C4-2B (cell line): ENCODE measurements at regions not wholly inside any gene's neighbourhood (a gene's known extent, or its start where the extent isn't known, plus 50 kb on each side); places are given as distances from the start of the nearest gene placed in this dataset.

Source experiments
- H3K27ac ChIP-seq: fragments of 450-650 bp; 2 replicates; pipeline ENCODE4 v1.5.1; 2017
- ZFX ChIP-seq: fragments of 450-650 bp; IDR thresholded peaks from 2 replicates; pipeline ENCODE4 v1.6.1; 2017
- TF ChIP-seq, protein P1 (sequence below): fragments of 450-650 bp; conservative IDR thresholded peaks from 2 replicates; pipeline ENCODE4 v1.5.1; 2017; ENCODE audit warnings: mild to moderate bottlenecking

DNA sequence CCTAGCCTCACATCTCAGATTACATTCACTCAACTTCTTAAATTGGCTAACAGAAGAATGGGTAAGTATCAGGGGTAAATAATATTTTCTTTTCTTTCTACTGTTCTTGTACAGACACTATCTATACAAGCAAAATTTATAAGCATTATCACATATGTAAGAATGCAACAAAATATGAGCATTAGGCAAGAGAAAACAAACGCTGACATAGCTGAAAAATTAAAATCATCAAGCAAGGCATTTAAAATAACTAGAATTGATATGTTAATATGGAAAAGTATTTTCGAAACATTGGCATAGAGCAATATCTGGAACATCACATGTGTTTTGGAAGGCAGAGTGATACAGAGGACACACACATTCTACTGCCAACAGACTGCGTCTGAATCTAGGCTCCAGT is 1175.3 kb upstream of the LRRN3 start:
- TF ChIP-seq, protein P1, sequence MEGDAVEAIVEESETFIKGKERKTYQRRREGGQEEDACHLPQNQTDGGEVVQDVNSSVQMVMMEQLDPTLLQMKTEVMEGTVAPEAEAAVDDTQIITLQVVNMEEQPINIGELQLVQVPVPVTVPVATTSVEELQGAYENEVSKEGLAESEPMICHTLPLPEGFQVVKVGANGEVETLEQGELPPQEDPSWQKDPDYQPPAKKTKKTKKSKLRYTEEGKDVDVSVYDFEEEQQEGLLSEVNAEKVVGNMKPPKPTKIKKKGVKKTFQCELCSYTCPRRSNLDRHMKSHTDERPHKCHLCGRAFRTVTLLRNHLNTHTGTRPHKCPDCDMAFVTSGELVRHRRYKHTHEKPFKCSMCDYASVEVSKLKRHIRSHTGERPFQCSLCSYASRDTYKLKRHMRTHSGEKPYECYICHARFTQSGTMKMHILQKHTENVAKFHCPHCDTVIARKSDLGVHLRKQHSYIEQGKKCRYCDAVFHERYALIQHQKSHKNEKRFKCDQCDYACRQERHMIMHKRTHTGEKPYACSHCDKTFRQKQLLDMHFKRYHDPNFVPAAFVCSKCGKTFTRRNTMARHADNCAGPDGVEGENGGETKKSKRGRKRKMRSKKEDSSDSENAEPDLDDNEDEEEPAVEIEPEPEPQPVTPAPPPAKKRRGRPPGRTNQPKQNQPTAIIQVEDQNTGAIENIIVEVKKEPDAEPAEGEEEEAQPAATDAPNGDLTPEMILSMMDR, result no peak
- H3K27ac ChIP-seq, result no peak overlapping the region

DNA sequence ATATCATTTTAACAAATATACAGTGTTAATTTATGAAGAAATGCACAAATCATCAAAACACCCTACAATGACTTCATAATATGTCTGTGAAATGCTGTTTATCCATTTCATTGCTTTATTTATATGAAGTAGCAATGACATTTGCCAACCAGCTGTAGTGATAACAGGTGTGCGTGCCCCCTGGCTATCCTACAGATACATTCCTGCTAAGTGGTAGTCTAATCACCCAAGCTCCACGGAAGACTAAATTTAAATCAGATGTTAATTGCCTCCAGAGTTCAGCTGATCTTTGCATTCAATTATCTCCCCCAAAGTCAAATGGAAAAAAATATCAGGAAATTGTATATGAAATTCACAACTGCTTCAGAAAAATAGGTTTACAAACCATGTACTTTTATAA is 1164.2 kb upstream of the LRRN3 start:
- H3K27ac ChIP-seq, result no peak overlapping the region
- TF ChIP-seq ZFX, result no peak
- TF ChIP-seq, protein P1, result no peak

DNA sequence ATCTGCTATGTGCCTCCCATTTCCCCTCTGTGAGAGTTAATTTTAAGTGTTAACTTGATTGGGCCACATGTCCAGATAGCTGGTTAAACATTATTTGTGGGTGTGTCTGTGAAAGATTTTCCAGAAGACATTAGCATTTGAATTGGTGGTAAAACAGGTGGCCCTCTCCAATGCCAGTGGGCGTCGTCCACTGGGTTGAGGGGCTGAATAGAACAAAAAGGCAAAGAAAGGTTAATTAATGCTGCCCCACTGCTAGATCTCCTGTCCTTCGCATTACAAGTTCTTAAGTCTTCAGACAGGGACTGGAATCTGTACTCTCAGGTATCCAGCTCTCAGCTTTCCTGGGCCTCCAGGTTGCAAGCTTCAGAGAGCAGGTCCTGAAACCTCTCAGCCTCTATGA is 1160.9 kb upstream of the LRRN3 start:
- TF ChIP-seq ZFX, result no peak
- TF ChIP-seq, protein P1, result no peak
- H3K27ac ChIP-seq, result no peak overlapping the region

DNA sequence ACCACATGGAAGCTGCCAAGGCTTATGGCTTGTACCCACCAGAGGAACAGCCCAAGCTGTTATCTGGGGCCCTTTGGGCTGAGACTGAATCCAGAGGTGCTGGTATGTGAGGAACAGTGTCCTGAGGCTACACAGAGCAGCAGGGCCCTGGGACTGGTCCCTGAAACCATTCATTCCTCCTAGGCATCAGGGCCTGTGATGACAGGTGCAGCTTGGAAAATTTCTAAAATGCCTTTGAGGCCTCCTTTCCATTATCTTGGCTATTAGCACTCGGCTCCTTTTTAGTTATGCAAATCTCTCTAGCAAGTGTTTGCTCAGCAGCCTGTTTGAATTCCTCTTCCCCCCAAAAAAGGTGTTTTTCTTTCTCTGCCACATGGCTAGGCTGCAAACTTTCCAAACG is 1151.7 kb upstream of the LRRN3 start:
- H3K27ac ChIP-seq, result no peak overlapping the region
- no peak for TF ChIP-seq ZFX
- TF ChIP-seq, protein P1, result no peak

DNA sequence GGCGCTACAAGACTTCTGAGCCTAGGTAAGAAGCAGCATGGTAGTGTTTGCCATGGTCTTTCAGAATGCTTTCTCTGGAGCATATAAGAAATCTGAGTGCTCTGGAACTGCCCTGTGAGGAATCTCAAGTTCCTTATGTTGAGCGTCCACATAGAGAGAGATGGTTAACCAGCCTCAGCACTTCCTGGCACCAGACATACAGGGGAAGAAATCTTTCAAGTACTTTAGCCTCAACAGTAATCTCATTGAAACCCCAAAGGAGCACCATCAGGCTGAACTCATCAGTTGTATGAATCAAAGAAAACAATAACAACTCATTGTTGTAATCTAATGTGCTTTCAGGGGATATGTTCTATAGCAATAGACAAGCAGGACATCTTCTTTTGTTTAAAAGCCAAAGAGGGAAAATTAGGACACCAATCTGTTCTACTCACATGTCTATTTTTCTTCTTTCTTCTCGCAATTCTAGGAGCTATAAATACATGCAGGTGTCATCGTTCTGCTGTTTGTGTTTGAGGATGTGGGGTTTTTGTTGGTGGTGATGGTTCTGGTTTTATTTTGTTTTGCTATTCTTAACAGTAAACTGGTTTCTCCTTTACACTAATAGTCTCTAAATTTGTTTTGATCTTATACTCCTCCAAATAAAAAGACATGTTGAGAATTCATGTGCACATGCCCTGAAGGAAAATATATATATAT is 1145.0 kb upstream of the LRRN3 start:
- H3K27ac ChIP-seq, result no peak overlapping the region
- TF ChIP-seq ZFX, result no peak
- TF ChIP-seq, protein P1, result no peak

DNA sequence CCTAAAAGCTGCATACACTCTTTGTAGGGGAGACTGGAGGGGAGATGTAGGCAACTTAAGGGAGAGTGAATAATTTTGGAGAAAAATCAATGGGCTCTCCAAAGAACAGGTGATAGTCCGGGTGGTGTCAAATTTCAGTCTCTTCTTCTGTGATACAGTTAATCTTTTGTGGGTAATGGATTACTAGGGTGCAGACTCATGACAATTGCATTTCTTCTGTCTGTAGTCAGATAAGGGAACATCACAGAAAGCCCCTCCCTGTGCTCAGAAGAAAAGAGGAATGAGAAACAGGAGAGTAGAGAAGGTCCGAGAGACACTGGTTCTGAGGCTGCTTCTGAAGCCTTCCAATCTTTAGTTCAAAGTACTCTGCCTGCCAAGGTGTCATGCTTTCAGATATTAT is 1140.7 kb upstream of the LRRN3 start:
- no peak for TF ChIP-seq ZFX
- TF ChIP-seq, protein P1, result no peak
- H3K27ac ChIP-seq, result no peak overlapping the region

DNA sequence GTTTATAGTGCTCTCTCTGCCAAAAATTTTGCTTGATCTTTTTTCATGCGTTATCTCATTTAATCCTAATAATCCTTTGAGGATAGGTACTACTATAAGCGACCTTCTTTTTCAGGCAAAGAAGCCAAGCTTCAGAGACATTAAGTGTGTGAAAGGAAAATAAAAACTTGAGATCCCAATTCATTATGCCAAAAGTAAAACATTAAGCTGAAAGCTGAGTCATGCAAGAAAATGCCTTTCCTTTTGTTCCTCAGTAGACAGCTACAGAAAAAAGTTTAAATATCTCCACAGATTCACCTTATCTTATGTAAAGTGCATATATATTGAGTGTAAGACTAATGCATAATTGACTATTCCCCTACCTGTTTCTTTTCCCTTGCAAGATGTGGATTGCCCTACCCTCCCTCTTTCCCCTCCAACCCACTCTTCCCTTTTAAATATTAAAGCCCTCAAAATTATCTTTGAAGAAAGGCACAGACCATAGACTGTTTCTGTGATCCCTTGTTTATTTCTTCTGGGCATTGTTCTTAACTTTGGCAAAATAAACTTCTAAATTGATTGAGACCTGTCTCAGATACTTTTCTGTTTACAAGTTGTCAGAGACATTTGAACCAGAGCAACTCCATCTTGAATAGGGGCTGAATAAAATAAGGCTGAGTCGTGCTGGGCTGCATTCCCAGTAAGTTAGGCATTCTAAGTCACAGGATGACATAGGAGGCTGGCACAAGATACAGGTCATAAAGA is 1139.9 kb upstream of the LRRN3 start:
- no peak overlapping the region for H3K27ac ChIP-seq
- no peak for TF ChIP-seq ZFX
- TF ChIP-seq, protein P1, result no peak
